Common myeloid progenitor, CD34-positive (primary cell): ENCODE measurements at regions not wholly inside any gene's neighbourhood (a gene's known extent, or its start where the extent isn't known, plus 50 kb on each side); places are given as distances from the start of the nearest gene placed in this dataset.

Source experiments
- CTCF ChIA-PET: fragments of 350-600 bp; sonication (Branson Sonifier 250); formaldehyde crosslinking; loops from one replicate; lab custom pipeline; 2021; ENCODE audit warnings: antibody characterized with exemption; lab: Charles Lee
- POLR2A ChIA-PET: fragments of 350-600 bp; sonication (Branson Sonifier 250); formaldehyde crosslinking; loops from one replicate; lab custom pipeline; 2021; ENCODE audit warnings: antibody characterized with exemption; lab: Charles Lee
- DNase-seq, 3 donors: peaks; one replicate each; pipeline versions ENCODE4 v3.0.0 to v3.0.0-alpha.2; 2013
- H3K27ac ChIP-seq, 2 experiments: 1 replicate in 1 of 2; 2 replicates in 1 of 2; pipeline ENCODE4 v1.7.0; 2013; ENCODE audit warnings: inconsistent platforms in 2 of 2, low read length in 2 of 2, mild to moderate bottlenecking in 2 of 2, low read depth in 1 of 2, moderate library complexity in 1 of 2; ENCODE audit not compliant: severe bottlenecking in 2 of 2, insufficient read depth in 1 of 2, poor library complexity in 1 of 2
- H3K27me3 ChIP-seq, 5 experiments: replicated peaks in 2 of 5; 1 replicate in 3 of 5; 2 replicates in 2 of 5; pipeline versions ENCODE4 v1.6.1 to v1.7.0; 2013; ENCODE audit warnings: low read length in 4 of 5, mild to moderate bottlenecking in 2 of 5, moderate library complexity in 2 of 5, inconsistent platforms in 1 of 5; ENCODE audit not compliant: insufficient read depth in 5 of 5, control insufficient read depth in 4 of 5
- H3K36me3 ChIP-seq, 4 experiments: 1 replicate in 2 of 4; 2 replicates in 2 of 4; pipeline versions ENCODE4 v1.6.1 to v1.7.0; 2013; ENCODE audit warnings: low read length in 3 of 4, control low read depth in 1 of 4, mild to moderate bottlenecking in 1 of 4; ENCODE audit not compliant: control insufficient read depth in 4 of 4, insufficient read depth in 4 of 4
- H3K4me1 ChIP-seq, 4 experiments: 1 replicate in 3 of 4; 2 replicates in 1 of 4; pipeline versions ENCODE4 v1.6.1 to v1.7.1; 2013; ENCODE audit warnings: low read length in 3 of 4, mild to moderate bottlenecking in 3 of 4, control low read depth in 1 of 4, inconsistent platforms in 1 of 4, moderate library complexity in 1 of 4; ENCODE audit not compliant: control insufficient read depth in 4 of 4, insufficient read depth in 4 of 4; ENCODE audit errors: control extremely low read depth in 1 of 4
- H3K4me3 ChIP-seq, 7 experiments: 1 replicate in 4 of 7; 2 replicates in 3 of 7; pipeline versions ENCODE4 v1.5.1 to v1.7.0; 2013; ENCODE audit warnings: mild to moderate bottlenecking in 7 of 7, low read length in 6 of 7, moderate library complexity in 6 of 7, inconsistent platforms in 2 of 7, low read depth in 2 of 7, control low read depth in 1 of 7; ENCODE audit not compliant: insufficient read depth in 4 of 7, control insufficient read depth in 1 of 7; ENCODE audit errors: extremely low read depth in 1 of 7
- H3K9me3 ChIP-seq, 5 experiments: 1 replicate in 4 of 5; 2 replicates in 1 of 5; pipeline versions ENCODE4 v1.6.1 to v1.7.1; 2013; ENCODE audit warnings: low read length in 4 of 5, mild to moderate bottlenecking in 2 of 5, inconsistent platforms in 1 of 5, low read depth in 1 of 5, moderate library complexity in 1 of 5; ENCODE audit not compliant: control insufficient read depth in 4 of 5, insufficient read depth in 2 of 5; ENCODE audit errors: control extremely low read depth in 1 of 5
- WGBS: methylation state at CpG from one replicate; pipeline ENCODE4 v1.1.5; 2013; ENCODE audit not compliant: insufficient coverage; 5-methylcytosine and 5-hydroxymethylcytosine counted together

DNA sequence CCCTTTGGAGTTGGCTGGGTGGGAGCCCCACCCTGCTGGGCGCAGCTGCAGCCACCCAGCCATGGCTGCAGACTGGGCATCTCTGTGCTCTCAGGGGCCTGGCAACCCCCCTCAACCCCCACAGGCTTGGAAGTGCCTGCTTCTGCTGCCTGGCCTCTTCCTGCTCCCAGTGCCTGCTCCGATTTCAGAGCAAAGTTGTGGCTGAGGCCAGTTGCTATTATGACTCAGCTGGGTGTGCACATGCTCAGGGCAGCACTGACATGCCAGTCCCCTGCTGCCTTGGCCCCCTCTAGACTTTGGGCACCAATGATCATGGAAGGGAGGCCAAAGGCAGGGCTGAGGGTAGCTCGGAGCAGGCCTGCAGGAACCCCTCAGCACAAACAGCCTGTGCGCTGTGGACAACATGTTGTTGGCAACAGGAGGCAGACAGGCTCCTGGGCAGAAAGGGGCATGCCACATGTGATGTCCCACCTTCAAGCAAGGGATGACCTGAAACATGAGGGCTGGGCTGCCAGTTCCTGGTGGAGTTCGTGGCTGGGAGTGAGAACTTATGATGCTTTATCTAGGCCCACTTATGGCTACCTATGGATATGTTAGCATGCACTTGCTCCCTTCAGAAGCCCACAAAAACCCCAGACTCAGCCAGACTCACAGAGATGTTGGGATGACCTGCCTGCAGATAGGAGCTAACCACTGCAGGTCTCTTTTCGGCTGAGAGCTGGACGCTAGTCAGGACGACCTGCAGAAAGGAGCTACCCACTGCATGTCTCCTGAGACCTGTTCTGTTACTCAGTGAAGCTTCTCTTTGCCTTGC lies 96.4 kb upstream of the AMOTL1 start:
- ChIA-PET POLR2A (no interaction called here), CTCF (no interaction called here)
- no peaks in the 10 kb centered on the region for H3K36me3 ChIP-seq
- no peak for DNase-seq
- H3K27me3 ChIP-seq, result no peaks in the 10 kb centered on the region
- 94% methylated on average over 6 of the region's 8 CpGs for WGBS
- peaks cover 0 to 12% (median 0%) of the 10 kb centered on the region in 5 experiments for H3K9me3 ChIP-seq
- H3K27ac ChIP-seq, result no peak overlapping the region
- H3K4me1 ChIP-seq, result peaks cover 0 to 10% (median 5%) of the 10 kb centered on the region in 4 experiments
- no peak overlapping the region for H3K4me3 ChIP-seq

DNA sequence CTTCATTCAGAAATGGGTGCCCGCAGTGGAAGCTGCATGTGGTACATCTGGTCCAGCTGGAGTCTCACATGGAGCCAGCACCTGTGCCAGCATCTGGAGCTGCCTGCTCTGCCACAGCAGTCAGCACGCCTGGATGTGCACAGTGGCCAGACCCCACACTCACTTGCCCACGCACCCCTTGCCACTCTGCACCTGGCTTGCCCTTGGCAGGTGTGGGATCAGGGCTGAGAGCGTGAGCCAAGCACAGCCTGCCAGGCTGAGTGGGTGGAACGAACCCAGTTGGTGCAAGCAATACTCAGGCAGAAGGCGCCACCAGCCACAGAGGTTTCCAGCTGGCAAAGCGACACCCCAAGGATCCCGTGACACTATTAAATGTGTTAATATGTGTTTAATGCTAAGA lies 95.5 kb upstream of the AMOTL1 start:
- no peak for DNase-seq
- ChIA-PET POLR2A (no interaction called here), CTCF (no interaction called here)
- Histone ChIP-seq H3K9me3 (peaks cover 0 to 12% (median 0%) of the 10 kb centered on the region in 5 experiments), H3K36me3 (no peaks in the 10 kb centered on the region), H3K4me1 (peaks cover 0 to 3% (median 2%) of the 10 kb centered on the region in 4 experiments), H3K27me3 (no peaks in the 10 kb centered on the region), H3K27ac (no peak overlapping the region), H3K4me3 (no peak overlapping the region)
- 100% methylated on average over 6 of the region's 8 CpGs for WGBS

DNA sequence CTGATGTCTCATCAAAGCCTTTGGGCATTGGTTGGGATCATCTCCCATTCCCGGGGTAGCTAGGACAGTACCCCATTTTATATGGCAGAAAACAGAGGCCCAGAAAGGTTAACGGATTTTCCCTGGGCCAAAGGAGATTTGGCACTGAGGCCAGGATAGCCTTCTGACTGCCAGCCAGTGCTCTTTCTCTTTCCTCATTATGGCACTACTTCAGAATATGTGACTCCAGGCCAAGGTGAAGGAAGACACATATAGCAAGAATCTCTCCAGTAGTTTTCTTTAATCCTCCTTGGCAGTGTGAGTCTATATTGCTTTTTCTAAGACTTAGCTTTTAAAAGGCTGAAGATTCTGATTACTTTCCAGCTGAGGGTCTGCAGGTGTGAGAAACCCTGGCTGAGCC lies 94.8 kb upstream of the AMOTL1 start:
- no peak for DNase-seq
- POLR2A ChIA-PET, result no interaction called here
- no peak overlapping the region for H3K4me3 ChIP-seq
- H3K27ac ChIP-seq, result no peak overlapping the region
- no peaks in the 10 kb centered on the region for H3K27me3 ChIP-seq
- no peaks in the 10 kb centered on the region for H3K36me3 ChIP-seq
- no peaks in the 10 kb centered on the region for H3K4me1 ChIP-seq
- CTCF ChIA-PET, result no interaction called here
- WGBS, result 100% methylated on average over 2 of the region's 2 CpGs
- H3K9me3 ChIP-seq, result peaks cover 0 to 12% (median 0%) of the 10 kb centered on the region in 5 experiments

DNA sequence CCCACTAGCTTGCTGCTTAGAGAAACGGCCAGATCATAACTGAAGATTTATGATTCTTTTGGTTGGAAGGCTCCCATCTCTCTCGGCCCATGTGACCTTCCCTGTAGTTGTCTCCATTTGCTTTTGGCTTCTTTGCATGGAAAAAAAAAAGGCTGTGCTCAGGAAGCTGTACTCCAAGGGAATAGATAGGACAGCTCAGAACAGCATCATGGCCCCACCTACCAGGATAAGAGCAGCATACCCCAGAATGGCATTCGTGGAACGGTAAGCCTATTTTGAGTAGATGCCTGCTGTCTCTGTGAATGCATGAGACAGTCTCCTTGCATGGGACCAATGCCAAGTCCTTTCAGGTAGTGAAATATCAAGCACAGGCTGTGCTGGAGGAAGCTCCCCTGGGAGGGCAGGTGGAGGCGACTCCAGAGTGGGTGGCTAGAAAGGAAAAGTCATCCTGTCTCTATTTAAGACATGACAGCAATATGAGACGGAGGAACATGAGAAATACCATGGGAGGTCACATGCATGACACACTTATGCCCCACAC lies 94.1 kb upstream of the AMOTL1 start:
- H3K27me3 ChIP-seq, result no peaks in the 10 kb centered on the region
- H3K36me3 ChIP-seq, result no peaks in the 10 kb centered on the region
- no peak overlapping the region for H3K4me3 ChIP-seq
- CTCF ChIA-PET, result no interaction called here
- H3K4me1 ChIP-seq, result no peaks in the 10 kb centered on the region
- WGBS, result 76% methylated on average over 5 of the region's 6 CpGs
- POLR2A ChIA-PET, result no interaction called here
- no peak for DNase-seq
- peaks cover 0 to 12% (median 0%) of the 10 kb centered on the region in 5 experiments for H3K9me3 ChIP-seq
- H3K27ac ChIP-seq, result no peak overlapping the region

DNA sequence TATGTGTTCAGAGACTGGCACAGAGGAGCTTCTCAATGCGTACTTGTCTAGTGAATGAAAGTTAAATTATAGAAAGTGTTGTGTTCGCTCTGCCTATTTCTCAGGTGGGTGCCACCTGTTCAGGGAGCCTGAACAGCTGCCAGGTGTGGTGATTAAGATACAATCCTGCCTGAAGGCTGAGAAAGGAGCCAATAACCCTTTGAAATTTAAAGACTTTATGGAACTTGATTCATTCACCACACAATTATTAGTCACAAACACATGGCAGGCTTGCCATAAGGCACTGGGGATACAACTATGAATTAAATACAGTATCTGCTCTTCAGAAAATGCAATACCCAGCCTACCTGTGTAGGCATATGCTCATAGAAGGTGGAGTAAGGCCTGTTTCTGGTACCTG lies 92.9 kb upstream of the AMOTL1 start:
- no peaks in the 10 kb centered on the region for H3K36me3 ChIP-seq
- no peak overlapping the region for H3K27ac ChIP-seq
- no peak overlapping the region for H3K4me3 ChIP-seq
- CTCF ChIA-PET, result no interaction called here
- POLR2A ChIA-PET, result no interaction called here
- peaks cover 0 to 12% (median 0%) of the 10 kb centered on the region in 5 experiments for H3K9me3 ChIP-seq
- no peak for DNase-seq
- WGBS, result 100% methylated on average over 2 of the region's 2 CpGs
- H3K27me3 ChIP-seq, result peaks cover 0 to 3% (median 0%) of the 10 kb centered on the region in 5 experiments
- no peaks in the 10 kb centered on the region for H3K4me1 ChIP-seq

DNA sequence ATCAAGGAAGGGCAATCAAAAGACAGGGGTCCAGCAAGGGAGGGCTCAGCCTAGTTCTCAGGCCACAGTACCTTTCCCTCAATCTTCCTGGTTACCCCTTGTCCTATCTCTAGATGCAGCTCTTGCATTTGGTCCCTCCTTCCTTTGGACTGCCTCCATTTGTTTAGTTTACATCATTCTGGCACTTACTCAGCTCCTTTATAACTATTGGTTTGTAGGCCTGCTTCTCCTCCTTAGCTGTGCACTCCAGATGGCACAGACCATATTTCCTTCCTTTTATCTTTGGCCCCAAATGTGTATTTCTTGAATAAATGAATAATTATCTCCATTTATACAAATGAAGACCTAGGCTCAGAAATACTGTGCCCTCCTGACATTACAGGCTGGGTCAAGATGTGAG lies 92.3 kb upstream of the AMOTL1 start:
- H3K4me3 ChIP-seq, result no peak overlapping the region
- peaks cover 0 to 12% (median 0%) of the 10 kb centered on the region in 5 experiments for H3K9me3 ChIP-seq
- CTCF ChIA-PET, result no interaction called here
- no peaks in the 10 kb centered on the region for H3K36me3 ChIP-seq
- H3K27me3 ChIP-seq, result peaks cover 0 to 3% (median 0%) of the 10 kb centered on the region in 5 experiments
- no peaks in the 10 kb centered on the region for H3K4me1 ChIP-seq
- H3K27ac ChIP-seq, result no peak overlapping the region
- DNase-seq, result no peak
- POLR2A ChIA-PET, result no interaction called here

DNA sequence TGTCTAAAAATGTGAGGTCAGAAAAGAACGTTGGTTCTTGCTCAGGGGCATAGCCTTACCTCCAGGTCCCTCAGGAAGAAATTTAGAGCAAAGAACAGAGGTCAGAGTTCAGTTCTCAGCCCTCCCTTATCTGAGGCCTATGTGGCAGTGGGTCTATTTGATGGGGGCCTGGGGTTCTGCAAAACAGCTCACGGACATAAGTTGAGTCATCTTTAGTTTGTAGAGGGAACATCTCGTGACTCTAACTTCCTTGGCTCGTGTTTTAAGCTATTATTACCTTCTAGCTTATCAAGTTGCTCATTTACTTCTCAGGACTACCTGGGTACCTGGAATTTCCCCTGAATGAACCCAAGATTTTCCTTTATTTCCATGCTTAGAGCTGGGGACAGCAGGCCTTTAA lies 91.3 kb upstream of the AMOTL1 start:
- Histone ChIP-seq H3K9me3 (peaks cover 0 to 9% (median 0%) of the 10 kb centered on the region in 5 experiments), H3K27ac (no peak overlapping the region), H3K27me3 (peaks cover 0 to 3% (median 0%) of the 10 kb centered on the region in 5 experiments), H3K4me1 (no peaks in the 10 kb centered on the region), H3K4me3 (no peak overlapping the region), H3K36me3 (no peaks in the 10 kb centered on the region)
- 95% methylated on average over 4 of the region's 4 CpGs for WGBS
- DNase-seq, result no peak
- CTCF ChIA-PET, result no interaction called here
- POLR2A ChIA-PET, result no interaction called here
